Dendritic cell treated with granulocyte-macrophage colony-stimulating factor and Interleukin-4, amounts not matched to agents 40 ng/mL and 50 ng/mL, for 4 days (primary cell): ENCODE measurements at regions not wholly inside any gene's neighbourhood (a gene's known extent, or its start where the extent isn't known, plus 50 kb on each side); places are given as distances from the start of the nearest gene placed in this dataset.

Source experiments
- H3K27ac Mint-ChIP-seq: one replicate; pipeline ENCODE4 v1.8.0; 2022; ENCODE audit warnings: mild to moderate bottlenecking, mixed read lengths
- H3K27me3 Mint-ChIP-seq: one replicate; pipeline ENCODE4 v1.8.0; 2022; ENCODE audit warnings: mild to moderate bottlenecking, mixed read lengths
- H3K36me3 Mint-ChIP-seq: one replicate; pipeline ENCODE4 v1.8.0; 2022; ENCODE audit warnings: low read depth, mixed read lengths
- H3K4me1 Mint-ChIP-seq: one replicate; pipeline ENCODE4 v1.8.0; 2022; ENCODE audit warnings: low read depth, mixed read lengths
- H3K4me3 Mint-ChIP-seq: one replicate; pipeline ENCODE4 v1.8.0; 2022; ENCODE audit warnings: mild to moderate bottlenecking, moderate library complexity, mixed read lengths
- H3K9me3 Mint-ChIP-seq: one replicate; pipeline ENCODE4 v1.8.0; 2022; ENCODE audit warnings: mixed read lengths
- intact Hi-C: fragments of 100-400 bp; cut with micrococcal nuclease; formaldehyde crosslinking; loops from one replicate; pipeline ENCODE4 v1.15.0; 2022

DNA sequence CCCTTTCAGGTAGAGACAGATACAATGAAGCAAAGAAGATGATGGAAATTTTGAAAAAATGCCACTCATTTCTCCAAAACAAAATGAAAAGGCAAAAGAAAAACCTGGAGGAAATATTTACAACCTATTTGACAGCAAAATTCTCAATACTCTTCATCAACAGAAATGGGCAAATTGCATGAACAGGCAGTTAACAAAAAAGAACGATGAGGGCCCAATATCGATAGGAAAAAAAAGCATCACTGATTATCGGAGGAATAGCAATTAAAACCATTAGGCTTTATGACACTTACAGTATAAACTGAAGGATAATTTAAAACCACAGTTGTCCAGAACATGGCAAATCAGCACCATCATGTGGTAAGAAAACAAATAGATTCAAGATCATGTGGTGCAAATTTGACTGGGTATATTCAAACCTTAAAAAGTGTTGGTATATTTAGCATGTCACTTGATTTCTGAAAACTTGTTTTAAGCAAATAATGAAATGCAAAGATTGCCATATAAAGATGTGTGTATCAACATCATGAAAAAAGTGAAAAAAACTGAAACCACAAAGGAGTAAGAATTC is 222.9 kb downstream of the BRD1 start:
- peaks cover 19% of the 10 kb centered on the region for H3K36me3 Mint-ChIP-seq
- no peaks in the 10 kb centered on the region for H3K27me3 Mint-ChIP-seq
- H3K4me1 Mint-ChIP-seq, result no peaks in the 10 kb centered on the region
- intact Hi-C loops, result no loop called here
- no peak overlapping the region for H3K4me3 Mint-ChIP-seq
- H3K9me3 Mint-ChIP-seq, result peaks cover 41% of the 10 kb centered on the region
- H3K27ac Mint-ChIP-seq, result no peak overlapping the region

DNA sequence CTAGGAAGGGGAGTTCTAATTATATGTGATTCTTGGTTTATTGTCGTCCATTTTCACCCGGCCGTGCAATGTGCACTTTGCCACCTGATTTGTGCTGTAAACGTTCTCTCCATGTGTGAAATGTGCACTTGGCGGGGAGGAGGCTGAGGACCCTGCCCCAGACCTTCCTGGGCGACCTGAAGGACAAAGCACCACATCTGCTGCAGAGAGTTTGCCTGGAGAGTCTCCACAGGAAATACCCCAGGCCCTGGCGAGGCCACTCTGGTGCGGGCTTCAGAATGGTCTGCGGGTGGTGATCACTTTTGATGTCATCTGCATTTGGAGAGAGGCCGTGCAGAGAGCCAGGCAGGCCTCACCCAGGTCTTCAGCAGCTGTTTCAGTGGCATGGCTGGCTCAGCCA is 224.7 kb downstream of the BRD1 start:
- H3K4me1 Mint-ChIP-seq, result peaks cover 9% of the 10 kb centered on the region
- intact Hi-C loops, result no loop called here
- peaks cover 8% of the 10 kb centered on the region for H3K36me3 Mint-ChIP-seq
- H3K27me3 Mint-ChIP-seq, result no peaks in the 10 kb centered on the region
- no peak overlapping the region for H3K4me3 Mint-ChIP-seq
- H3K27ac Mint-ChIP-seq, result no peak overlapping the region
- peaks cover 32% of the 10 kb centered on the region for H3K9me3 Mint-ChIP-seq

DNA sequence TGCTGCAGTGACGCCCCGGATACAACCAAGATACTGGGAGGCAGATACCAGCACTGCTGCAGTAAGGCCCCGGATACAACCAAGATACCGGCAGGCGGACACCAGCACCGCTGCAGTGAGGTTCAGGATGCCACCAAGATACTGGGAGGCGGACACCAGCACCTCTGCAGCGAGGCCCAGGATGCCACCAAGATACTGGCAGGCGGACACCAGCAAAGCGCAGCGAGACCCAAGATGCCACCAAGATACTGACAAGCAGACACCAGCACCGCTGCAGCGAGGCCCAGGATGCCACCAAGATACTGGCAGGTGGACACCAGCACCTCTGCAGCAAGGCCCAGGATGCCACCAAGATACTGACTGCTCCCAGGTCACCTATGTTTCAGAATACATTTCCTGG is 225.2 kb downstream of the BRD1 start:
- Mint-ChIP-seq H3K9me3 (peaks cover 30% of the 10 kb centered on the region), H3K36me3 (peaks cover 6% of the 10 kb centered on the region), H3K27ac (no peak overlapping the region), H3K4me1 (peaks cover 9% of the 10 kb centered on the region), H3K27me3 (no peaks in the 10 kb centered on the region), H3K4me3 (no peak overlapping the region)
- intact Hi-C loops, result no loop called here

GRCh38 chr22:49601614-49602321 is 225.9 kb downstream of the BRD1 start:
- H3K4me3 Mint-ChIP-seq, result no peak overlapping the region
- H3K27ac Mint-ChIP-seq, result no peak overlapping the region
- H3K4me1 Mint-ChIP-seq, result peaks cover 9% of the 10 kb centered on the region
- peaks cover 6% of the 10 kb centered on the region for H3K36me3 Mint-ChIP-seq
- no peaks in the 10 kb centered on the region for H3K27me3 Mint-ChIP-seq
- peaks cover 24% of the 10 kb centered on the region for H3K9me3 Mint-ChIP-seq
- intact Hi-C loops, result no loop called here

GRCh38 chr22:49600891-49601431 is 226.7 kb downstream of the BRD1 start:
- Mint-ChIP-seq H3K9me3 (peaks cover 22% of the 10 kb centered on the region), H3K27me3 (no peaks in the 10 kb centered on the region), H3K36me3 (peaks cover 6% of the 10 kb centered on the region), H3K4me1 (peaks cover 9% of the 10 kb centered on the region), H3K27ac (no peak overlapping the region), H3K4me3 (no peak overlapping the region)
- intact Hi-C loops, result no loop called here

GRCh38 chr22:49600468-49600867 is 227.2 kb downstream of the BRD1 start:
- H3K27ac Mint-ChIP-seq, result no peak overlapping the region
- H3K9me3 Mint-ChIP-seq, result peaks cover 19% of the 10 kb centered on the region
- intact Hi-C loops, result no loop called here
- H3K36me3 Mint-ChIP-seq, result peaks cover 6% of the 10 kb centered on the region
- H3K27me3 Mint-ChIP-seq, result no peaks in the 10 kb centered on the region
- H3K4me1 Mint-ChIP-seq, result peaks cover 9% of the 10 kb centered on the region
- H3K4me3 Mint-ChIP-seq, result no peak overlapping the region

- H3K36me3 Mint-ChIP-seq, result peaks cover 6% of the 10 kb centered on the region
- peaks cover 9% of the 10 kb centered on the region for H3K4me1 Mint-ChIP-seq
- peaks cover 13% of the 10 kb centered on the region for H3K9me3 Mint-ChIP-seq
- H3K4me3 Mint-ChIP-seq, result no peak overlapping the region
- no peak overlapping the region for H3K27ac Mint-ChIP-seq
- intact Hi-C loops, result no loop called here
- H3K27me3 Mint-ChIP-seq, result no peaks in the 10 kb centered on the region
Measured at GRCh38 chr22:49599691-49600455, 227.8 kb downstream of the BRD1 start.

GRCh38 chr22:49599039-49599438 is 228.6 kb downstream of the BRD1 start:
- Mint-ChIP-seq H3K27ac (no peak overlapping the region), H3K36me3 (peaks cover 6% of the 10 kb centered on the region)
- intact Hi-C loops, result no loop called here

GRCh38 chr22:49598338-49598737 is 229.3 kb downstream of the BRD1 start:
- Mint-ChIP-seq H3K9me3 (no peaks in the 10 kb centered on the region), H3K27me3 (no peaks in the 10 kb centered on the region), H3K4me1 (peaks cover 9% of the 10 kb centered on the region), H3K4me3 (no peak overlapping the region), H3K36me3 (peaks cover 6% of the 10 kb centered on the region), H3K27ac (no peak overlapping the region)
- intact Hi-C loops, result no loop called here

More at GRCh38 chr22:49599039-49599438, 228.6 kb downstream of the BRD1 start:
- Mint-ChIP-seq H3K27me3 (no peaks in the 10 kb centered on the region), H3K4me3 (no peak overlapping the region), H3K9me3 (peaks cover 4% of the 10 kb centered on the region), H3K4me1 (peaks cover 9% of the 10 kb centered on the region)

DNA sequence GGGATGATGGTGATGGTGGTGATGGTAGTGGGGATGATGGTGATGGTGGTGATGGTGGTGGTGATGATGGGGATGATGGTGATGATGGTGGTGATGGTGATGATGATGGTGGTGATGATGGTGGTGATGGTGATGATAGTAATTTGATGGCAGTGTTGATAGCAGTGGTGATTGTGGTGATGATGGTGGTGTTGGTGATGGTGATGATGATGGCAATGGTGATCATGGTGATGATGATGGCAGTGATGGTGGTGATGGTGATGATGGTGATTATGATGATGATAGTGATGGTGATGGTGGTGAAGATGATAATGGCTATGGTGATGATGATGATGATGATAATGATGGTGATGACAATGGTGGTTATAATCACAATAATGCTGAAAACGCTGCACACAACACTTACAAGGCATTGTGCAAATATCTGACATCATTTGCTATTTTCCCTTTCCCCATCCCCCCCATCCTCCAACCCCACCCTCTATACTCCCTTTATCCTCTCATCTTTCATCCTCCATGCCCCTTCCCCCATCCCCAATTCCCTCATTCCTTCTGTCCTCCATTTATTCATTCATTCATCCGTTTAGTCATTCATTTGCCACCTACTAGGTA is 230.1 kb downstream of the BRD1 start:
- no peaks in the 10 kb centered on the region for H3K27me3 Mint-ChIP-seq
- no peak overlapping the region for H3K4me3 Mint-ChIP-seq
- no peaks in the 10 kb centered on the region for H3K9me3 Mint-ChIP-seq
- H3K36me3 Mint-ChIP-seq, result no peaks in the 10 kb centered on the region
- H3K27ac Mint-ChIP-seq, result no peak overlapping the region
- peaks cover 9% of the 10 kb centered on the region for H3K4me1 Mint-ChIP-seq
- intact Hi-C loops, result no loop called here

GRCh38 chr22:49595465-49596078 is 232.1 kb downstream of the BRD1 start:
- H3K9me3 Mint-ChIP-seq, result no peaks in the 10 kb centered on the region
- no peak overlapping the region for H3K4me3 Mint-ChIP-seq
- H3K36me3 Mint-ChIP-seq, result no peaks in the 10 kb centered on the region
- H3K4me1 Mint-ChIP-seq, result peaks cover 9% of the 10 kb centered on the region
- no peak overlapping the region for H3K27ac Mint-ChIP-seq
- H3K27me3 Mint-ChIP-seq, result no peaks in the 10 kb centered on the region
- intact Hi-C loops, result no loop called here

- peaks cover 4% of the 10 kb centered on the region for H3K4me1 Mint-ChIP-seq
- no peaks in the 10 kb centered on the region for H3K9me3 Mint-ChIP-seq
- intact Hi-C loops, result no loop called here
- H3K4me3 Mint-ChIP-seq, result no peak overlapping the region
- H3K27me3 Mint-ChIP-seq, result no peaks in the 10 kb centered on the region
- H3K36me3 Mint-ChIP-seq, result no peaks in the 10 kb centered on the region
- H3K27ac Mint-ChIP-seq, result no peak overlapping the region
Measured at GRCh38 chr22:49594078-49594477, 233.6 kb downstream of the BRD1 start.

DNA sequence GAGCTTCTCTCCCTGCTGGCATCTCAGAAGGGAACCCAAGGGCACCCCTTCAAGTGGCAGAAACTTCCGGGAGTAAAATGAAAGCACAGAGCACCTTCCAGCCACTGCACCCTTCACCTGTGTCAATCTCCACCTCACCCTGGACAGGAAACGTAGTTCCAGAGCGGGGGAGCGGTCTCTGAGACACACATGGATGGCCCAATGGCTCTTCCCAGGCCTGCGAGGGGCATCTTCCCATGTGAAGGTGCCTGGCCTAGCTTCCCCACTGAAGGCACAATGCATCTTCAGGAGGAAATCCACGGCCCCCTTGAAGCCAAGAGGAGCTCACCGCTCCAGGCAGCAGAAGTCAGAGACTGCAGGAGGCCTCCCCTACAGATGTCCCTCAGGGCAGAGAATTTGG is 234.2 kb downstream of the BRD1 start:
- Mint-ChIP-seq H3K4me1 (no peaks in the 10 kb centered on the region), H3K9me3 (no peaks in the 10 kb centered on the region), H3K4me3 (no peak overlapping the region), H3K27ac (no peak overlapping the region), H3K36me3 (no peaks in the 10 kb centered on the region), H3K27me3 (no peaks in the 10 kb centered on the region)
- intact Hi-C loops, result no loop called here
